HG03457 (cell line): ENCODE measurements at regions not wholly inside any gene's neighbourhood (a gene's known extent, or its start where the extent isn't known, plus 50 kb on each side); places are given as distances from the start of the nearest gene placed in this dataset.

Experiments used
- ATAC-seq: cut with Tn5 transposase; IDR thresholded peaks from one replicate; pipeline ENCODE4 v1.9.1; 2021; ENCODE audit warnings: moderate number of reproducible peaks; ENCODE audit not compliant: unreplicated experiment

- ATAC-seq: no peak
Measured at GRCh38 chr2:163859951-163860350, 124.1 kb upstream of the FIGN start.

GRCh38 chr2:163856941-163857340 is 121.1 kb upstream of the FIGN start:
- ATAC-seq: no peak

GRCh38 chr2:163852616-163853015 is 116.8 kb upstream of the FIGN start:
- ATAC-seq: no peak

GRCh38 chr2:163849756-163850435 is 114.1 kb upstream of the FIGN start:
- ATAC-seq: no peak

GRCh38 chr2:163838890-163839289 is 103.1 kb upstream of the FIGN start:
- ATAC-seq: no peak

GRCh38 chr2:163836167-163836566 is 100.4 kb upstream of the FIGN start:
- no peak for ATAC-seq

- ATAC-seq: no peak
Measured at GRCh38 chr2:163834841-163835240, 99.0 kb upstream of the FIGN start.

- ATAC-seq: no peak
Measured at GRCh38 chr2:163834221-163834620, 98.4 kb upstream of the FIGN start.

- ATAC-seq: no peak
Measured at GRCh38 chr2:163828771-163829170, 93.0 kb upstream of the FIGN start.

GRCh38 chr2:163822033-163822432 is 86.2 kb upstream of the FIGN start:
- no peak for ATAC-seq

- ATAC-seq: no peak
Measured at GRCh38 chr2:163812926-163813520, 77.2 kb upstream of the FIGN start.

GRCh38 chr2:163808406-163808805 is 72.6 kb upstream of the FIGN start:
- ATAC-seq: no peak

- no peak for ATAC-seq
Measured at GRCh38 chr2:163802284-163802683, 66.5 kb upstream of the FIGN start.

GRCh38 chr2:163801486-163801885 is 65.7 kb upstream of the FIGN start:
- ATAC-seq: no peak

- no peak for ATAC-seq
Measured at GRCh38 chr2:163800951-163801381, 65.2 kb upstream of the FIGN start.

- no peak for ATAC-seq
Measured at GRCh38 chr2:163799807-163800206, 64.0 kb upstream of the FIGN start.

- no peak for ATAC-seq
Measured at GRCh38 chr2:163794635-163795034, 58.8 kb upstream of the FIGN start.
